ENCODE measurements at regions not wholly inside any gene's neighbourhood (a gene's known extent, or its start where the extent isn't known, plus 50 kb on each side); places are given as distances from the start of the nearest gene placed in this dataset.

- DNase-seq (ENCODE audit: low read depth, low spot score), result no peak
- H3K9me3 ChIP-seq (ENCODE audit: control insufficient read depth, insufficient read depth, low read length), result no peaks in the 10 kb centered on the region
- POLR2A ChIA-PET, result no interaction called here
- no peak overlapping the region for H3K27ac ChIP-seq (ENCODE audit: low read depth, low read length)
- TF ChIP-seq CTCF (IDR thresholded peaks at IDR 0.05; ENCODE audit: low read depth, low read length), result no peak
- peaks cover 13% of the 10 kb centered on the region for H3K27me3 ChIP-seq (ENCODE audit: control insufficient read depth, insufficient read depth, low read length)
- CTCF ChIA-PET, result no interaction called here
- H3K4me3 ChIP-seq (ENCODE audit: low read depth, low read length), result no peak overlapping the region
Observed at GRCh38 chr3:113142476-113142875, 68.9 kb upstream of the BOC start.

GRCh38 chr3:113143353-113143752, 68.0 kb upstream of the BOC start:
- POLR2A ChIA-PET, result no interaction called here

GRCh38 chr3:113147681-113148261, 63.6 kb upstream of the BOC start:
- H3K4me3 ChIP-seq (ENCODE audit: low read depth, low read length), result no peak overlapping the region
- no peak overlapping the region for H3K27ac ChIP-seq (ENCODE audit: low read depth, low read length)
- DNase-seq (ENCODE audit: low read depth, low spot score), result no peak
- TF ChIP-seq CTCF (IDR thresholded peaks at IDR 0.05; ENCODE audit: low read depth, low read length), result no peak
- POLR2A ChIA-PET, result no interaction called here
- no peaks in the 10 kb centered on the region for H3K9me3 ChIP-seq (ENCODE audit: control insufficient read depth, insufficient read depth, low read length)
- CTCF ChIA-PET, result interaction anchor here (0.5 to 1.0 kb wide), 3 partner anchors 100 to 167 kb away, joined by 3 to 4 read pairs (median 4); no protein-coding TSS in a partner anchor
- H3K27me3 ChIP-seq (ENCODE audit: control insufficient read depth, insufficient read depth, low read length), result peaks cover 16% of the 10 kb centered on the region

More at GRCh38 chr3:113143353-113143752, 68.0 kb upstream of the BOC start:
- CTCF ChIA-PET, result interaction anchor here (0.6 kb wide), 1 partner anchor 61 kb away, joined by 3 read pairs; no protein-coding TSS in a partner anchor
- no peak for DNase-seq (ENCODE audit: low read depth, low spot score)
- H3K4me3 ChIP-seq (ENCODE audit: low read depth, low read length), result no peak overlapping the region
- no peaks in the 10 kb centered on the region for H3K9me3 ChIP-seq (ENCODE audit: control insufficient read depth, insufficient read depth, low read length)
- H3K27ac ChIP-seq (ENCODE audit: low read depth, low read length), result no peak overlapping the region
- peaks cover 18% of the 10 kb centered on the region for H3K27me3 ChIP-seq (ENCODE audit: control insufficient read depth, insufficient read depth, low read length)
- TF ChIP-seq CTCF (IDR thresholded peaks at IDR 0.05; ENCODE audit: low read depth, low read length), result no peak

- ChIA-PET POLR2A (no interaction called here), CTCF (interaction anchor here (0.5 to 1.0 kb wide), 2 partner anchors 99 to 168 kb away, joined by 4 read pairs; no protein-coding TSS in a partner anchor)
- H3K27ac ChIP-seq (ENCODE audit: low read depth, low read length), result no peak overlapping the region
- no peak for TF ChIP-seq CTCF (IDR thresholded peaks at IDR 0.05; ENCODE audit: low read depth, low read length)
- DNase-seq (ENCODE audit: low read depth, low spot score), result no peak
- no peaks in the 10 kb centered on the region for H3K9me3 ChIP-seq (ENCODE audit: control insufficient read depth, insufficient read depth, low read length)
- H3K27me3 ChIP-seq (ENCODE audit: control insufficient read depth, insufficient read depth, low read length), result peaks cover 14% of the 10 kb centered on the region
- H3K4me3 ChIP-seq (ENCODE audit: low read depth, low read length), result no peak overlapping the region
Observed at GRCh38 chr3:113148284-113148683, 63.1 kb upstream of the BOC start.

GRCh38 chr3:113150250-113150649, 61.1 kb upstream of the BOC start:
- ChIA-PET CTCF (interaction anchor here (1.0 to 1.5 kb wide), 2 partner anchors 14 to 15 kb away, joined by 3 read pairs; no protein-coding TSS in a partner anchor), POLR2A (no interaction called here)
- no peaks in the 10 kb centered on the region for H3K9me3 ChIP-seq (ENCODE audit: control insufficient read depth, insufficient read depth, low read length)
- H3K4me3 ChIP-seq (ENCODE audit: low read depth, low read length), result no peak overlapping the region
- no peak for DNase-seq (ENCODE audit: low read depth, low spot score)
- H3K27ac ChIP-seq (ENCODE audit: low read depth, low read length), result no peak overlapping the region
- no peak for TF ChIP-seq CTCF (IDR thresholded peaks at IDR 0.05; ENCODE audit: low read depth, low read length)
- H3K27me3 ChIP-seq (ENCODE audit: control insufficient read depth, insufficient read depth, low read length), result peaks cover 14% of the 10 kb centered on the region
